Testis (tissue), 2 donors: ENCODE measurements at regions not wholly inside any gene's neighbourhood (a gene's known extent, or its start where the extent isn't known, plus 50 kb on each side); places are given as distances from the start of the nearest gene placed in this dataset.

ENCODE experiments used
- DNase-seq: peaks from one replicate; pipeline ENCODE4 v3.0.0-alpha.2; 2019
- H3K27ac ChIP-seq, 2 donors: fragments of 200-600 bp; sonication (generic); one replicate each; pipeline ENCODE4 v1.5.1; 2019
- H3K27me3 ChIP-seq: fragments of 200-600 bp; sonication (generic); one replicate; pipeline ENCODE4 v1.5.1; 2019
- H3K36me3 ChIP-seq: fragments of 200-600 bp; sonication (generic); one replicate; pipeline ENCODE4 v1.5.1; 2017; ENCODE audit warnings: low read depth; ENCODE audit errors: missing control alignments
- H3K4me1 ChIP-seq: fragments of 200-600 bp; sonication (generic); one replicate; pipeline ENCODE4 v1.5.1; 2019
- H3K4me3 ChIP-seq, 2 donors: fragments of 200-600 bp; sonication (generic); one replicate each; pipeline ENCODE4 v1.5.1; 2017 to 2019
- H3K9me3 ChIP-seq: fragments of 200-600 bp; sonication (generic); one replicate; pipeline ENCODE4 v1.5.1; 2017
- CTCF ChIP-seq, 3 experiments: fragments of 450-650 bp in 2 of 3; fragments of 200-600 bp in 1 of 3; sonication (generic) in 1 of 3; IDR thresholded peaks; one replicate each; pipeline ENCODE4 v1.5.1; 2016 to 2019; ENCODE audit warnings: antibody characterized with exemption in 3 of 3, mild to moderate bottlenecking in 2 of 3, moderate library complexity in 1 of 3
- POLR2A ChIP-seq: fragments of 450-650 bp; IDR thresholded peaks from one replicate; pipeline ENCODE4 v1.6.1; 2017; ENCODE audit warnings: antibody characterized with exemption, mild to moderate bottlenecking, moderate library complexity
- WGBS, 2 donors: methylation state at CpG; one replicate each; pipeline ENCODE4 v1.1.5; 2018; 5-methylcytosine and 5-hydroxymethylcytosine counted together
- intact Hi-C: fragments of 100-400 bp; cut with DNase I; formaldehyde crosslinking; loops from one replicate; pipeline ENCODE4 v1.15.1; 2023; ENCODE audit warnings: low total_unique reads

- H3K4me3 ChIP-seq: peak overlapping the region; percentile 18 to 41
- WGBS, 2 donors: 52 to 86% methylated on average over 11 to 35 of the region's 36 CpGs
- H3K27ac ChIP-seq: no peak overlapping the region
- H3K27me3 ChIP-seq: no peaks in the 10 kb centered on the region
- DNase-seq: peak; percentile 22
- no peak for TF ChIP-seq CTCF (IDR thresholded peaks at IDR 0.05)
- no peak for TF ChIP-seq POLR2A
- no peaks in the 10 kb centered on the region for H3K9me3 ChIP-seq
- H3K36me3 ChIP-seq: no peaks in the 10 kb centered on the region
- H3K4me1 ChIP-seq: no peaks in the 10 kb centered on the region
- intact Hi-C loops: no loop called here
These were observed 95.9 kb upstream of the DTNBP1 start for GRCh38 chr6:15758631-15759215.

- WGBS, 2 donors: 64 to 73% methylated on average over 6 of the region's 6 CpGs
- Histone ChIP-seq H3K9me3 (no peaks in the 10 kb centered on the region), H3K27me3 (no peaks in the 10 kb centered on the region), H3K27ac (no peak overlapping the region), H3K4me1 (no peaks in the 10 kb centered on the region), H3K4me3 (no peak overlapping the region), H3K36me3 (no peaks in the 10 kb centered on the region)
- DNase-seq: no peak
- intact Hi-C loops: no loop called here
- no peak for TF ChIP-seq POLR2A
- TF ChIP-seq CTCF (IDR thresholded peaks at IDR 0.05): no peak
These were observed 92.7 kb upstream of the DTNBP1 start for GRCh38 chr6:15755526-15755925.

- H3K4me1 ChIP-seq: no peaks in the 10 kb centered on the region
- no peaks in the 10 kb centered on the region for H3K27me3 ChIP-seq
- no peak for TF ChIP-seq POLR2A
- TF ChIP-seq CTCF (IDR thresholded peaks at IDR 0.05): no peak
- no peaks in the 10 kb centered on the region for H3K9me3 ChIP-seq
- DNase-seq: no peak
- intact Hi-C loops: no loop called here
- WGBS, 2 donors: 50 to 85% methylated on average over 9 of the region's 9 CpGs
- no peak overlapping the region for H3K4me3 ChIP-seq
- H3K27ac ChIP-seq: no peak overlapping the region
- H3K36me3 ChIP-seq: no peaks in the 10 kb centered on the region
These were observed 91.9 kb upstream of the DTNBP1 start for GRCh38 chr6:15754706-15755079.

GRCh38 chr6:15754035-15754705 lies 91.3 kb upstream of the DTNBP1 start:
- H3K27me3 ChIP-seq: no peaks in the 10 kb centered on the region
- no peak overlapping the region for H3K27ac ChIP-seq
- H3K9me3 ChIP-seq: no peaks in the 10 kb centered on the region
- TF ChIP-seq CTCF (IDR thresholded peaks at IDR 0.05) (no peak), POLR2A (no peak)
- H3K4me1 ChIP-seq: no peaks in the 10 kb centered on the region
- DNase-seq: no peak
- H3K36me3 ChIP-seq: no peaks in the 10 kb centered on the region
- 68 to 75% methylated on average over 5 of the region's 5 CpGs for WGBS, 2 donors
- intact Hi-C loops: no loop called here
- no peak overlapping the region for H3K4me3 ChIP-seq

GRCh38 chr6:15752820-15753219 lies 90.0 kb upstream of the DTNBP1 start:
- DNase-seq: peak; percentile 31
- H3K9me3 ChIP-seq: no peaks in the 10 kb centered on the region
- TF ChIP-seq POLR2A (no peak), CTCF (IDR thresholded peaks at IDR 0.05) (no peak)
- H3K27ac ChIP-seq: no peak overlapping the region
- no peak overlapping the region for H3K4me3 ChIP-seq
- intact Hi-C loops: no loop called here
- no peaks in the 10 kb centered on the region for H3K36me3 ChIP-seq
- H3K27me3 ChIP-seq: no peaks in the 10 kb centered on the region
- WGBS, 2 donors: 47 to 78% methylated on average over 1 to 3 of the region's 3 CpGs
- H3K4me1 ChIP-seq: no peaks in the 10 kb centered on the region
